IMR-90 (cell line): ENCODE measurements at regions not wholly inside any gene's neighbourhood (a gene's known extent, or its start where the extent isn't known, plus 50 kb on each side); places are given as distances from the start of the nearest gene placed in this dataset.

Source experiments
- ATAC-seq: fragments of 200-7000 bp; cut with Tn5 transposase; 2 replicates; pipeline ENCODE4 v1.9.1; 2020; ENCODE audit warnings: low read depth, mild to moderate bottlenecking, moderate library complexity
- BruUV-seq: library from RNA; stranded (reverse); fragments of 400-500 nt; replicated peaks from 2 replicates; lab custom pipeline; 2021; lab: Mats Ljungman, UMichigan
- CTCF ChIA-PET: fragments of 300-600 bp; formaldehyde crosslinking; extraction: SDS; loops from one replicate; lab custom pipeline; 2021; ENCODE audit warnings: antibody characterized with exemption; lab: Yijun Ruan, JAX
- POLR2A ChIA-PET: fragments of 300-600 bp; sonication (Branson Sonifier 250); formaldehyde crosslinking; loops from one replicate; lab custom pipeline; 2022; ENCODE audit warnings: antibody characterized with exemption; ENCODE audit not compliant: unreplicated experiment; lab: Charles Lee
- DNase-seq: peaks from one replicate; pipeline ENCODE4 v3.0.0; 2013
- H2AFZ ChIP-seq: replicated peaks from 2 replicates; pipeline ENCODE3; 2013; ENCODE audit warnings: low read length, mild to moderate bottlenecking; ENCODE audit not compliant: poor library complexity
- H2AK5ac ChIP-seq: 2 replicates; pipeline ENCODE4 v1.6.1; 2013; ENCODE audit warnings: low read depth, low read length, inconsistent platforms
- H2AK9ac ChIP-seq: replicated peaks from 2 replicates; pipeline ENCODE3; 2013; ENCODE audit warnings: mild to moderate bottlenecking, low read depth, low read length, moderate library complexity; ENCODE audit not compliant: poor library complexity
- H2BK120ac ChIP-seq: 2 replicates; pipeline ENCODE4 v1.6.1; 2013; ENCODE audit warnings: low read depth, low read length, inconsistent platforms
- H2BK15ac ChIP-seq: 3 replicates; pipeline ENCODE4 v1.6.1; 2013; ENCODE audit warnings: low read depth, low read length, inconsistent platforms
- H2BK20ac ChIP-seq: 2 replicates; pipeline ENCODE4 v1.6.1; 2013; ENCODE audit warnings: low read depth, mild to moderate bottlenecking, inconsistent platforms, low read length, moderate library complexity
- H2BK5ac ChIP-seq: 2 replicates; pipeline ENCODE4 v1.6.1; 2013; ENCODE audit warnings: mild to moderate bottlenecking, low read depth, low read length, inconsistent platforms; ENCODE audit not compliant: poor library complexity, severe bottlenecking
- H3K14ac ChIP-seq: replicated peaks from 2 replicates; pipeline ENCODE4 v1.6.1; 2013; ENCODE audit warnings: low read depth, low read length, inconsistent platforms
- H3K18ac ChIP-seq: 2 replicates; pipeline ENCODE4 v1.6.1; 2013; ENCODE audit warnings: low read depth, low read length, control low read depth
- H3K23ac ChIP-seq: 2 replicates; pipeline ENCODE4 v1.6.1; 2013; ENCODE audit warnings: low read depth, low read length, inconsistent platforms
- H3K27ac ChIP-seq: 2 replicates; pipeline ENCODE4 v1.5.1; 2013; ENCODE audit warnings: mild to moderate bottlenecking, control low read depth, low read length; ENCODE audit not compliant: insufficient read depth
- H3K27me3 ChIP-seq: 2 replicates; pipeline ENCODE4 v1.6.1; 2013; ENCODE audit warnings: low read length; ENCODE audit not compliant: control insufficient read depth, insufficient read depth
- H3K36me3 ChIP-seq: 2 replicates; pipeline ENCODE4 v1.6.1; 2013; ENCODE audit warnings: low read length, mixed read lengths; ENCODE audit not compliant: control insufficient read depth, insufficient read depth
- H3K4ac ChIP-seq: 2 replicates; pipeline ENCODE4 v1.6.1; 2013; ENCODE audit warnings: low read depth, low read length, inconsistent platforms
- H3K4me1 ChIP-seq: 2 replicates; pipeline ENCODE4 v1.6.1; 2013; ENCODE audit warnings: low read length, mixed read lengths; ENCODE audit not compliant: control insufficient read depth, insufficient read depth
- H3K4me2 ChIP-seq: 2 replicates; pipeline ENCODE4 v1.6.1; 2013; ENCODE audit warnings: low read depth, mild to moderate bottlenecking, control low read depth, low read length, moderate library complexity
- H3K4me3 ChIP-seq: 2 replicates; pipeline ENCODE4 v1.5.1; 2013; ENCODE audit warnings: low read depth, mild to moderate bottlenecking, control low read depth, low read length, moderate library complexity; ENCODE audit not compliant: insufficient read depth
- H3K56ac ChIP-seq: 2 replicates; pipeline ENCODE4 v1.6.1; 2013; ENCODE audit warnings: low read length, inconsistent platforms; ENCODE audit not compliant: insufficient read depth; ENCODE audit errors: extremely low read depth
- H3K79me1 ChIP-seq, 2 experiments: 2 replicates each; pipeline ENCODE4 v1.6.1; 2013; ENCODE audit warnings: low read length in 2 of 2, inconsistent platforms in 1 of 2, low read depth in 1 of 2
- H3K9ac ChIP-seq: 2 replicates; pipeline ENCODE4 v1.6.1; 2013; ENCODE audit warnings: low read depth, low read length, control low read depth
- H3K9me1 ChIP-seq: 2 replicates; pipeline ENCODE4 v1.6.1; 2013; ENCODE audit warnings: low read length, inconsistent platforms; ENCODE audit not compliant: insufficient read depth
- H3K9me3 ChIP-seq: 2 replicates; pipeline ENCODE4 v1.6.1; 2013; ENCODE audit warnings: low read length; ENCODE audit not compliant: control insufficient read depth, insufficient read depth
- H4K20me1 ChIP-seq: 2 replicates; pipeline ENCODE4 v1.6.1; 2013; ENCODE audit warnings: low read length, inconsistent platforms; ENCODE audit not compliant: insufficient read depth
- H4K5ac ChIP-seq: 2 replicates; pipeline ENCODE4 v1.6.1; 2013; ENCODE audit warnings: mild to moderate bottlenecking, low read depth, low read length, control low read depth
- H4K8ac ChIP-seq, 2 experiments: 2 replicates each; pipeline ENCODE4 v1.6.1; 2013; ENCODE audit warnings: low read depth in 2 of 2, low read length in 2 of 2, control low read depth in 1 of 2, inconsistent platforms in 1 of 2
- H4K91ac ChIP-seq: 2 replicates; pipeline ENCODE4 v1.6.1; 2013; ENCODE audit warnings: low read depth, low read length, inconsistent platforms; ENCODE audit not compliant: insufficient read depth
- CEBPB ChIP-seq: IDR thresholded peaks from 2 replicates; pipeline ENCODE4 v1.6.1; 2012; ENCODE audit warnings: low read depth, low read length, improper control_type of control experiment
- CHD1 ChIP-seq: IDR thresholded peaks from 2 replicates; pipeline ENCODE4 v1.6.1; 2012; ENCODE audit warnings: low read depth, low read length, improper control_type of control experiment
- CTCF ChIP-seq: conservative IDR thresholded peaks from 2 replicates; pipeline ENCODE4 v1.5.1; 2012; ENCODE audit warnings: mild to moderate bottlenecking, low read depth, low read length, improper control_type of control experiment
- FOS ChIP-seq: fragments of 150-350 bp; IDR thresholded peaks from 2 replicates; pipeline ENCODE4 v1.6.1; 2016; ENCODE audit warnings: low read depth, low read length
- MAZ ChIP-seq: IDR thresholded peaks from 2 replicates; pipeline ENCODE4 v1.6.1; 2012; ENCODE audit warnings: low read depth, mild to moderate bottlenecking, low read length, improper control_type of control experiment, moderate library complexity, borderline replicate concordance
- MXI1 ChIP-seq: IDR thresholded peaks from 2 replicates; pipeline ENCODE4 v1.6.1; 2012; ENCODE audit warnings: low read depth, mild to moderate bottlenecking, low read length, moderate library complexity, borderline replicate concordance
- NFE2L2 ChIP-seq: fragments of 150-350 bp; IDR thresholded peaks from 2 replicates; pipeline ENCODE4 v1.6.1; 2016; ENCODE audit warnings: low read depth, mild to moderate bottlenecking, low read length
- POLR2A ChIP-seq: IDR thresholded peaks from 2 replicates; pipeline ENCODE4 v1.6.1; 2012; ENCODE audit warnings: mild to moderate bottlenecking, low read depth, low read length
- RAD21 ChIP-seq: IDR thresholded peaks from 2 replicates; pipeline ENCODE4 v1.6.1; 2012; ENCODE audit warnings: low read length, improper control_type of control experiment
- RCOR1 ChIP-seq: IDR thresholded peaks from 2 replicates; pipeline ENCODE4 v1.6.1; 2012; ENCODE audit warnings: mild to moderate bottlenecking, low read length, improper control_type of control experiment; ENCODE audit not compliant: insufficient replicate concordance
- RFX5 ChIP-seq: IDR thresholded peaks from 2 replicates; pipeline ENCODE4 v1.8.0; 2012; ENCODE audit warnings: low read depth, mild to moderate bottlenecking, low read length, moderate library complexity
- SMC3 ChIP-seq: fragments of 150-350 bp; IDR thresholded peaks from 2 replicates; pipeline ENCODE4 v1.6.1; 2016; ENCODE audit warnings: low read depth, mild to moderate bottlenecking, antibody characterized with exemption, low read length, moderate library complexity
- WGBS, 2 experiments: methylation state at CpG; one replicate each; pipeline versions ENCODE4 v1.1.5 to v1.1.7; 2013; ENCODE audit warnings: missing lambda C conversion rate in 2 of 2; ENCODE audit not compliant: insufficient read length in 1 of 2; ENCODE audit errors: extremely low coverage in 2 of 2; 5-methylcytosine and 5-hydroxymethylcytosine counted together
- dilution Hi-C: fragments of 300-500 bp; cut with HindIII; formaldehyde crosslinking; loops from one replicate; pipeline ENCODE4 v1.14.3; 2018; ENCODE audit warnings: low sequenced_read_pairs; ENCODE audit not compliant: unreplicated experiment
- in situ Hi-C: fragments of 300-500 bp; cut with MboI; formaldehyde crosslinking; loops from 3 replicates; pipeline ENCODE4 v1.14.3; 2019; ENCODE audit warnings: low sequenced_read_pairs, inconsistent platforms, mixed read lengths
- intact Hi-C: fragments of 100-400 bp; cut with micrococcal nuclease; formaldehyde crosslinking; loops from 2 replicates; pipeline ENCODE4 v1.10.0; 2022

- Histone ChIP-seq H2AK9ac (no peak overlapping the region), H3K18ac (no peak overlapping the region), H4K91ac (no peak overlapping the region), H2AFZ (no peak overlapping the region), H3K4me3 (no peak overlapping the region), H3K23ac (no peak overlapping the region), H2BK5ac (no peak overlapping the region), H3K4ac (no peak overlapping the region), H3K4me2 (no peak overlapping the region), H2BK120ac (no peak overlapping the region), H3K14ac (no peak overlapping the region), H4K8ac (no peak overlapping the region), H3K27me3 (no peaks in the 10 kb centered on the region), H2BK15ac (no peak overlapping the region), H3K36me3 (no peaks in the 10 kb centered on the region), H3K79me1 (no peaks in the 10 kb centered on the region), H4K5ac (no peak overlapping the region), H2BK20ac (no peak overlapping the region), H3K9ac (no peak overlapping the region), H4K20me1 (no peaks in the 10 kb centered on the region), H2AK5ac (no peak overlapping the region), H3K27ac (no peak overlapping the region), H3K56ac (no peak overlapping the region), H3K9me3 (peaks cover 8% of the 10 kb centered on the region), H3K4me1 (no peaks in the 10 kb centered on the region), H3K9me1 (no peaks in the 10 kb centered on the region)
- WGBS, 2 experiments: no CpG with 5 or more reads among the region's 3 CpGs
- ATAC-seq (no peak), DNase-seq (no peak)
- intact Hi-C loops: no loop called here
- in situ Hi-C loops: no loop called here
- CTCF ChIA-PET: no interaction called here
- POLR2A ChIA-PET: no interaction called here
- TF ChIP-seq POLR2A (no peak), CTCF (no peak), RCOR1 (no peak), RFX5 (no peak), SMC3 (no peak), CEBPB (no peak), CHD1 (no peak), FOS (no peak), MAZ (no peak), NFE2L2 (no peak), MXI1 (no peak), RAD21 (no peak)
- dilution Hi-C loops: no loop called here
- no TSS peak for BruUV-seq
Observed at GRCh38 chr2:128988326-128988725, 669.7 kb upstream of the HS6ST1 start.
